Neutrophil (primary cell): ENCODE measurements at regions not wholly inside any gene's neighbourhood (a gene's known extent, or its start where the extent isn't known, plus 50 kb on each side); places are given as distances from the start of the nearest gene placed in this dataset.
"Not testable (repeated sequence)": the region's sequence is repeated elsewhere in the genome, so short reads cannot be mapped to it uniquely, and the experiment has no call there.

Source experiments
- H3K27ac ChIP-seq: fragments of 200-600 bp; sonication (generic); 2 replicates; pipeline ENCODE4 v1.5.1; 2016; ENCODE audit warnings: mild to moderate bottlenecking, moderate library complexity
- H3K27me3 ChIP-seq: fragments of 200-600 bp; sonication (generic); 2 replicates; pipeline ENCODE4 v1.6.0; 2016; ENCODE audit warnings: mild to moderate bottlenecking
- H3K36me3 ChIP-seq: fragments of 200-600 bp; sonication (generic); 2 replicates; pipeline ENCODE4 v1.5.1; 2017
- H3K4me1 ChIP-seq, 2 experiments: fragments of 200-600 bp in 1 of 2; sonication (generic) in 1 of 2; 1 replicate in 1 of 2; 2 replicates in 1 of 2; pipeline versions ENCODE4 v1.5.1 to v1.6.1; 2013 to 2016; ENCODE audit warnings: low read depth in 1 of 2, low read length in 1 of 2, mild to moderate bottlenecking in 1 of 2, moderate library complexity in 1 of 2; ENCODE audit not compliant: control insufficient read depth in 1 of 2, insufficient read depth in 1 of 2
- H3K4me3 ChIP-seq, 2 experiments: fragments of 200-600 bp in 1 of 2; sonication (generic) in 1 of 2; 1 replicate in 1 of 2; 2 replicates in 1 of 2; pipeline ENCODE4 v1.5.1; 2013 to 2016; ENCODE audit warnings: low read depth in 1 of 2, low read length in 1 of 2, mild to moderate bottlenecking in 1 of 2, moderate library complexity in 1 of 2
- H3K9me3 ChIP-seq: fragments of 200-600 bp; sonication (generic); 2 replicates; pipeline ENCODE4 v1.5.1; 2016
- CTCF ChIP-seq: fragments of 200-600 bp; sonication (generic); IDR thresholded peaks from 2 replicates; pipeline ENCODE4 v1.5.1; 2016; ENCODE audit warnings: antibody characterized with exemption

GRCh38 chr3:35440826-35441225, 198.5 kb upstream of the ARPP21 start:
- Histone ChIP-seq H3K36me3 (no peaks in the 10 kb centered on the region), H3K9me3 (no peaks in the 10 kb centered on the region), H3K4me3 (no peak overlapping the region), H3K4me1 (no peaks in the 10 kb centered on the region), H3K27ac (no peak overlapping the region), H3K27me3 (no peaks in the 10 kb centered on the region)
- no peak for TF ChIP-seq CTCF

- no peaks in the 10 kb centered on the region for H3K36me3 ChIP-seq
- H3K9me3 ChIP-seq: no peaks in the 10 kb centered on the region
- H3K27me3 ChIP-seq: no peaks in the 10 kb centered on the region
- H3K4me1 ChIP-seq: no peaks in the 10 kb centered on the region
- no peak overlapping the region for H3K27ac ChIP-seq
- TF ChIP-seq CTCF: no peak
- no peak overlapping the region for H3K4me3 ChIP-seq
Observed at GRCh38 chr3:35446896-35447295, 192.4 kb upstream of the ARPP21 start.

- Histone ChIP-seq H3K4me3 (no peak overlapping the region), H3K27ac (no peak overlapping the region), H3K36me3 (no peaks in the 10 kb centered on the region), H3K4me1 (no peaks in the 10 kb centered on the region), H3K27me3 (no peaks in the 10 kb centered on the region), H3K9me3 (no peaks in the 10 kb centered on the region)
- no peak for TF ChIP-seq CTCF
Observed at GRCh38 chr3:35448121-35448520, 191.2 kb upstream of the ARPP21 start.

- TF ChIP-seq CTCF: no peak
- no peaks in the 10 kb centered on the region for H3K36me3 ChIP-seq
- no peak overlapping the region for H3K4me3 ChIP-seq
- H3K27me3 ChIP-seq: no peaks in the 10 kb centered on the region
- no peaks in the 10 kb centered on the region for H3K4me1 ChIP-seq
- no peak overlapping the region for H3K27ac ChIP-seq
- no peaks in the 10 kb centered on the region for H3K9me3 ChIP-seq
Observed at GRCh38 chr3:35448681-35449080, 190.6 kb upstream of the ARPP21 start.

- H3K36me3 ChIP-seq, H3K9me3 ChIP-seq: not testable (repeated sequence)
Observed at GRCh38 chr3:35454819-35455218, 184.5 kb upstream of the ARPP21 start.

GRCh38 chr3:35473956-35474355, 165.4 kb upstream of the ARPP21 start:
- H3K36me3 ChIP-seq: no peaks in the 10 kb centered on the region
- no peaks in the 10 kb centered on the region for H3K27me3 ChIP-seq
- no peaks in the 10 kb centered on the region for H3K4me1 ChIP-seq
- TF ChIP-seq CTCF: no peak
- H3K27ac ChIP-seq: no peak overlapping the region
- no peak overlapping the region for H3K4me3 ChIP-seq
- H3K9me3 ChIP-seq: no peaks in the 10 kb centered on the region

More at GRCh38 chr3:35454819-35455218, 184.5 kb upstream of the ARPP21 start:
- H3K27ac ChIP-seq, H3K4me3 ChIP-seq, H3K27me3 ChIP-seq, H3K4me1 ChIP-seq: not testable (repeated sequence)

GRCh38 chr3:35482566-35482965, 156.8 kb upstream of the ARPP21 start:
- H3K27me3 ChIP-seq, H3K9me3 ChIP-seq, H3K27ac ChIP-seq, H3K4me1 ChIP-seq, H3K36me3 ChIP-seq, H3K4me3 ChIP-seq: not testable (repeated sequence)
